GM21528 (cell line): ENCODE measurements at regions not wholly inside any gene's neighbourhood (a gene's known extent, or its start where the extent isn't known, plus 50 kb on each side); places are given as distances from the start of the nearest gene placed in this dataset.
"Not testable (repeated sequence)": the region's sequence is repeated elsewhere in the genome, so short reads cannot be mapped to it uniquely, and the experiment has no call there.

Source experiments
- ATAC-seq: cut with Tn5 transposase; IDR thresholded peaks from one replicate; pipeline ENCODE4 v1.9.1; 2021; ENCODE audit warnings: mild to moderate bottlenecking, moderate library complexity; ENCODE audit not compliant: unreplicated experiment, low FRiP score

- no peak for ATAC-seq
These were observed 190.1 kb upstream of the ITGA1 start for GRCh38 chr5:52597625-52598024.

- no peak for ATAC-seq
These were observed 188.7 kb upstream of the ITGA1 start for GRCh38 chr5:52598968-52599367.

DNA sequence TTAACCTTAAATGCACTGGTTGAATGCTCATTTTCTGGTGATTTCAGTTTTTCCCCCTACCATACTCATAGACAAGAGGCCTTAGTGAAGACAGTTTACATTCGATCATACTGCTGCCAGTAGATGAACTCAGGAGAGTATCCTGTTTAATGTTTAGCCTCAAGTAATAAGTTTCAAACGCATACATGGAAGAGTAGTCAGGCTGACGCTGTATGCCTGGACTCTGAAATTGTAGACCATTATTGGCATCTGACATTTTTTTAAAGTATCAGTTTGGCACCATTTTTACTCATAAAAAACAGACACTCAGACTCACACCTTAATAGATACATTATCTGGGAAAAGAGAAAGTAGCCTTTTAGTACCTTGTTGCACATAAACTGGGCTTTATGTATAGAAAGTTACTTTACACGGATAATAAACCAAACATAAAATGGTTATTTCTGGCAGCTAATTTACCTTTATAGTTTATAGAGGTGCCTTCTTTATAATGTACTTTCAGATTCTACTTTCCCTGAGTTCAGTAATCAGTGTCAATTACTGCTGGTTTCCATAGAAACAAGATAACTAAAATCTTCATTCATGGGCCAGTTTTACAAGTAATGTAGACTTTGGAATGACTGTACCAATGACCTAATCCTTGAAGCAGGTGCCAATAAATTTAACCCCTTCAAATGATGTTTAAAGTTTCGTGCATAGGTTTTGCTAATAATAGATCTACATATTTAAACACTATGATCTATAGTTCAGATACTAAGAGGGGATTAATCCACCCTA is 183.8 kb upstream of the ITGA1 start:
- no peak for ATAC-seq

- ATAC-seq, result no peak
These were observed 182.1 kb upstream of the ITGA1 start for GRCh38 chr5:52605317-52606313.

- ATAC-seq, result no peak
These were observed 180.4 kb upstream of the ITGA1 start for GRCh38 chr5:52607227-52607824.

DNA sequence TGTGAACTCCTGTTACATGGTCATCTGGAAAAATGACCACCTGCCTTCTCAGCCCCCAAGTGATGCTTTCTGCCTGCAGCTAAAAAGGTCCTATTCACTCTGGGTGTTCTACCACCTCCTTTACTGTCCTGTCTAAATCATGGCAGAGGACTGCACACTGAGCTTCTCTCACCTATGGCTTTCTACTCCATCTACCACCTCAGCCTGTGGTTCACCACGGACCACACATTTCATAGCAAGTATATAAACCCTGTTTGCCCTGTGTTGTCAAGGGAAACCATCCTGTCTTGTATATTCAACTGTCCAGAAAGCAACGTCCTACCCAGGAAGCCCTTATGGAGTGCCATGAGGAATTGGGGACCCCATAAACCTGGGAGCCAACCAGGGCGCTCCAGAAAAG is 167.4 kb upstream of the ITGA1 start:
- ATAC-seq, result no peak

DNA sequence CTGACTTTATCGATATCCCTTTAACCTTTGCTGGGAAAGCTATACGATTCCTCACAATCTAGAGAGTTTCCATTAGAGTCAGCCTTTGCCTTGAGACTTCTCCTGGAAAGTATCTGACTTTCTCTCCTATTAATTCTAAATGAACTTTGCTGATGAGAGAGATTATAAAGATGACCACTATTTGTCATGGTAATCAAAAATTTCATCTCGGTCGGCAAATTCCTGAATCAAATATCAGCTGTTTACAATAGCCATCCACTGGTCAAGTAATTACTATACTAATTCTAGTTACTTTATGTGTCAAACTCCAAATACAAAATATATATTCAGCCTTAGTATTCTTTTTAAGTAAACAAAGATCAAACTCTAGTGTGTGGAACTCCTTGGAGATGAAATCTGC is 164.4 kb upstream of the ITGA1 start:
- ATAC-seq, result no peak

DNA sequence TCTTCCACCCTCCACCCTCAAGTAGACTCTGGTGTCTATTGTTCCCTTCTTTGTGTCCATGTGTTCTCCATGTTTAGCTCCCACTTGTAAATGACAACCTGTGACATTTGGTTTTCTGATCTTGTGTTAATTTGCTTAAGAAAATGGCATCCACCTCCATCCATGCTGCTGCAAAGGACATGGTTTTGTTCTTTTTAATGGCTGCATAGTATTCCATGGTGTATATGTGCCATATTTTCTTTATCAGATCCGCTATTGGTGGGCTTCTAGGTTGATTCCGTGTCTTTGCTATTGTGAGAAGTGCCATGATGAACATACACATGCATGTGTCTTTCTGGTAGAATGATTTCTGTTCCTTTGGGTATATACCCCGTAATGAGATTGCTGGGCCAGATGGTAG is 163.4 kb upstream of the ITGA1 start:
- no peak for ATAC-seq

DNA sequence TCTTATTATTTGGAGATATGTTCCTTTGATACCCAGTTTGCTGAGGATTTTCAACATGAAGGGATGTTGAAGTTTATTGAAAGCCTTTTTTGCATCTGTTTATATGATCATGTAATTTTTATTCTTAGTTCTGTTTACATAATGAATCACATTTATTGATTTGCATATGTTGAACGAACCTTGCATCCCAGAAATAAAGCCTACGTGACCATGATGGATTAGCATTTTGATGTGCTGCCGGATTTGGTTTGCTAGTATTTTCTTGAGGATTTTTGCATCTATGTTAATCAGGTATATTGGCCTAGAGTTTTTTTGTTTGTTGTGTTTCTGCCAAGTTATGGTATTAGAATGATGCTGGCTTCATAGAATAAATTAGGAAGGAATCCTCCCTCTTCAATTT is 161.4 kb upstream of the ITGA1 start:
- no peak for ATAC-seq

DNA sequence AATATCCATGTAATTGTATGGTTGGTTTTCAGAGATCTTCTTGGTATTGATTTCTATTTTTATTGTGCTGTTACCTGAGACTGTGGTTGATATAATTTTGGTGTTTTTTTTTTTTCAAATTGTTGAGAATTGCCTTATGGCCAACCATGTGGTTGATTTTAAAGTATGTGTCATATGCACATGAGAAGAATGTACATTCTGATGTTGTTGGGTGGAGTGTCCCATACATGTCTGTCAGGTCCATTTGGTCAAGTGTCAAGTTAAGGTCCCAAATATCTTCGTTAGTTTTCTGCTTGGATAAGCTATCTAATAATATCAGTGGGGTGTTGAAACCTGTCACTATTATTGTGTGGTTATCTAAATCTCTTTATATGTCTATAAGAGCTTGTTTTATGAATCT is 160.0 kb upstream of the ITGA1 start:
- ATAC-seq, result no peak

- ATAC-seq, result no peak
These were observed 155.4 kb upstream of the ITGA1 start for GRCh38 chr5:52632281-52632680.

GRCh38 chr5:52634171-52634570 is 153.5 kb upstream of the ITGA1 start:
- not testable (repeated sequence) for ATAC-seq

- ATAC-seq, result no peak
These were observed 149.0 kb upstream of the ITGA1 start for GRCh38 chr5:52638732-52639131.

DNA sequence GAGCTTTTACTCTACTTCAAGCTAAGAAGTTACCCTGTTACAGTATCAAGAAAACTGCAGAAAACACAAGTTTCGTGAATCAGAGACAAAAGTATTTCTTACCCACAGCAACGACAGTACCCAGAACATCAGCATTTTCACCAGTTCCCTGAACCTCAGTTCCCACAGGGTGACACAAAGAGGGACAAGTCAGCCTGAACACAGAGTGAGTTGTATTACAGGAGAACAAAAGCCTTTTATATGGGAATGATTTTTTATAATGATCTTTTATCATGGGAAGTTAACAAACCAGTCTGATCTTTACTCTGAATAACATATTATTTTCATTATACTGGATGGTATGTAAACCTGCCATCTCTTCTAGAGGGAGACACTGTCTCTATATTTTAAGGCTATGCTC is 139.0 kb upstream of the ITGA1 start:
- no peak for ATAC-seq

DNA sequence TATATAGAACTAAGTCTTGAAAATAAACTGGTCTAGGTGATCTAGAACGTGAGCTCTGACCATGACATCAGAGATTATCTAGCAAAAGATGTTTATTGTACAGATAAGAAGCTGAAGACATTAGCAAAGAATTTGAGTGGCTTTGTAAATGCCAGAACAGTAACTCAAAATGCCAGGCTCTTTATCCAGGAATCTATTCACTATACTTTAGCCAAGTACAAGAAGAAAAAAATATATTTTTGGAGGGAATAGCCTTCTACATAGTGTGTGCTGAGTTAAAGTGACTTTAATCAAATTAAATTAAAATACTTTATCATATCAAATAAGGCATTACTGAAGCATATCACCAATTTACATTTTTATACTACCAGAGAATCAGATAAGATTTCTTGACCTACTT is 132.6 kb upstream of the ITGA1 start:
- ATAC-seq, result no peak

- ATAC-seq, result no peak
These were observed 131.0 kb upstream of the ITGA1 start for GRCh38 chr5:52656569-52657246.

- no peak for ATAC-seq
These were observed 130.5 kb upstream of the ITGA1 start for GRCh38 chr5:52657247-52657645.

- no peak for ATAC-seq
These were observed 129.5 kb upstream of the ITGA1 start for GRCh38 chr5:52658246-52658645.

DNA sequence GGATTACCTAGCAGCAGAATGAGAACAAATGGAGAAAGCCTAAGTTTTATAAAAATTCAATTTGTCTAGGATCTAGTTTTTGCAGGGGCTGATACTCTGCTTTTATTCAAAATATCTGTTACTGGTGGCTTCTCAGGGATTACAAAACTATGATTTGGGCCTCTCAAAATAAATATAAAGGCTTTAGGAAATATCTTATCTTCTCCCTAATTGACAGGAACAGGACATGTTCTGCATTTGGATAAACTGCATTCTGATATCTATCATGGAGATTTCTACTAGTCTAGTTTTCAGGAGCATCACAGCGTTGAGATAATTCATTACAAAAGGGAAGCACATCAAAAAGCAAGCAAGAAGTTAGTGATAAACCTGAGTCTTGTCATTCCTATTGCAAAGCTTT is 127.1 kb upstream of the ITGA1 start:
- no peak for ATAC-seq

- ATAC-seq, result no peak
These were observed 125.7 kb upstream of the ITGA1 start for GRCh38 chr5:52661903-52662595.
